Stimulated activated CD8-positive, alpha-beta memory T cell treated with anti-CD3 and anti-CD28 coated beads, Interleukin-7, amount 100 ng/mL, for 1 hour (primary cell): ENCODE measurements at regions not wholly inside any gene's neighbourhood (a gene's known extent, or its start where the extent isn't known, plus 50 kb on each side); places are given as distances from the start of the nearest gene placed in this dataset.
"Not testable (repeated sequence)": the region's sequence is repeated elsewhere in the genome, so short reads cannot be mapped to it uniquely, and the experiment has no call there.

ENCODE experiments used
- DNase-seq, 2 donors: peaks; one replicate each; pipeline ENCODE4 v3.0.0-alpha.2; 2020; ENCODE audit warnings: low read depth in 2 of 2

- no peak for DNase-seq
Measured at GRCh38 chr9:89935115-89935514, 330.3 kb downstream of the GADD45G start.

DNA sequence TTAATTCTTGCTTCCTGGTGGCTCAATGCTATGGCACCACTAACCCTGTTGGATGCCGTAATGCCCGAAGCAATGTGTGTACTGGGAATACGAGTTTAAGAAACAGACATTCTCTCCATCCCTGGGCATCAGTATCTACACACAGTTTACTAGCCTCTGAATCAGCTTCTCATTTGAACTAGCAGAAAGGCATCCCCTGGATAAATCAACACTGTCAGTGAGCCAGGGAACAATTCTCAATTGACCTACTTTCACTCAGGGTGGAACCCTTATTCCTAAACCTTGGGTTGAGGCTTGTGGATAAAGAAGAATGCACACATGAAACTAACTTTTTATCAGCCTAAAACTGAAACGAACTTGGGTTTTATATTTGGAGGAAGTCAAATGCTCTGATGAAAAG is 331.0 kb downstream of the GADD45G start:
- no peak for DNase-seq

DNA sequence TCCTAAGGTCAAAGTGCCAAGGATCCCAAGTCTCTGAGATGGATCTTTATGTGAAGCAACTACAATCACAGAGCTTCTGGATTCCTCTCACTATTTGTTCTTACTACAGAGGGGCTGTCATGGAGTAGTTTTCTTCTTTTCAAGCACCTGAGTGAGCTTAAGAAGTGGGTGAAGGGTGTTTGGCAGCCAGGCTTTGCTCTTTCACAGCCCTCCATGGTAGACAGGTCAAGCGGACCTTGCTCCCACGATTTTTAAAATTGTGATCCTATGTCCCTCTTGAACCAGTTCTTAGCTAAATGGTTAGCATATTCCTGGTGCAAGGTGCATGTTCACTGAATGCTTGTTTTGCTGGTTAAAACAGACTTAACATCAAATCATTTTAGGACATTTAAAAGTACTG is 332.2 kb downstream of the GADD45G start:
- DNase-seq: no peak

DNA sequence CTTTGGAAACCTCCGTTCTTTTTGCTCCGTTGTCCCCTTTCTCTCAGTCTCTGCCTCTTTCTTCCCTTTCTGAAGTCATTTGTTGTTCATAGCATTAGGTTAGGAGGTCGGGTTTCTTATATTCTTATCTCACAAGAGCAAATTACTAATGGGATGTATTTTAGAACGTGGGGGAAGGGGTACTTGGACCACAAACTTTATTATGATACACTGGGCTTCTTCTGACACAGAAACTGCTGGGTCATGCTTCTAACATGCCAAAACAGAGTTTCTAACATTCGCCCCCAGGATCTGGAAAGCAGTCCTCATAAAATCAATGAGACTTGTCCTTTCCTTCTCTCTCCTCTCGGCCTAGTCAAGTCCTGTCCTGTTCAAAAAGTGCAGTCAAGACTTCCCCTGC is 334.4 kb downstream of the GADD45G start:
- DNase-seq: no peak

DNA sequence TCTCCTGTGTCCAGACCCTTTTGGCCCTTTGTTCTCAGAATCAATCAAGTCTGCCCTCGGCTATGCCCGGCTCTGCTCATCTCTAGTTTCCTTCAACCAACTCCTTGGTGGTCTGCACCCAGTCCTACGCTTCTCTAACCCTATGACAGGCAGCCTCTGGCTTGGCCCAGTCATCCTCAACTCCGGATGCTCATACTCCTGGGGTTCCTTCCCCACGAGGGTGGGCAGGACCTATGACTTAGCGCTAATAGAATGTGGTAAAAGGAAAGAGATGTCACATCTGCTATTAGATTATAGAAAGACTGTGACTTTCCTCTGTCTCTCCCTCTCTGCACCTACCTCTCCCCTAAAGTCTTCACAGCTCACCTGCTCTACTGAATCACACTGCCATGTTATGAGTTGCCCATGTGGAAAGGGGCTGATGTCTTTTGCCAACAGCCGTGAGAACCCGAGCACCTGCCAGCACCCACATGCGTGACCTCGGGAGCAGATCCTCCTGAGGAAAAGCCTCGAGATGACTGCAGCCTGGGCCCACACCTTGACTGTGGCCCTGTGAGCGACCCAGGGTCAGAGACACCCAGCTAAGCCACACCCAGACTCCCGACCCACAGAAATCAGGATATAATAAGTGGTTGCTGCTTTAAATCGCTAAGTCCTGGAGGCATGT is 334.9 kb downstream of the GADD45G start:
- DNase-seq: no peak

DNA sequence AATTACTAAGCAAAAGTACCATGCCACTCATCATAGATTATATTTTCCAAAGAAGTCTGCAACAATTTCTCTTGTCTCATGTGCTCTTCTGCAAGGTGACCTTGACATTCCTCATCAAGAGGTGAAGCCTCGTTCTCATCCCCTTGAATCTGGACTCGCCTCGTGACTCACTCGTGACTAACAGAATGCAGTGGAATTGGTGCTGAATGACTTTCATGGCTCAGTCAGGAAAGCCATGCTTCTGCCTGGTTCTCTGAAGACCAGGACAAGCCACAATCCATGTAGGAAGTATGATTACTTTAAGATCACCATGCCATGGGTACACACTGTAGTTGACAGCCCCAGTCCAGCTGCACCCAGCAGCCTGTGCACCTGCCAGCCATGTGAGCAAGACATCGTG is 335.8 kb downstream of the GADD45G start:
- DNase-seq: no peak

DNA sequence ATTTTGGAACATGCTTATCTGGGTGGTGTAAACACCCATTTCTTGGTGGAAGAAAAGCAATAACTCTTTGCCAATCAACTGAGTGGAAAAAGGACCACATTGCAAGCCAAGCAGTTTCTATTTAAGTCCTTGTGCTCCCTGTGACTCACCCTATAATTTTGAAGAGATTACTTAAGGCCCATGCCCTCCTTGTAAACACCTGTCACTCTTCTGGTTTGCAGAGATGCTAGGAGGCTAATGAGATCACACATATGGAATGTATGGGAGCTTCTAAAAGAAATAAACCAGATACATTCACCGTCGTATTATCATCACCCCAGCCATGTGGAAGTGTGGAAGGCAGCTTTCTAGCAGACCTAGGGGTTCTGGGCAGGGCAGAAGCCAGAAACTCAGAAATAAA is 337.1 kb downstream of the GADD45G start:
- DNase-seq: no peak

- DNase-seq: no peak
Measured at GRCh38 chr9:89942643-89943042, 337.8 kb downstream of the GADD45G start.

GRCh38 chr9:89943309-89943708 is 338.5 kb downstream of the GADD45G start:
- DNase-seq: no peak

- DNase-seq: no peak
Measured at GRCh38 chr9:89943728-89944127, 338.9 kb downstream of the GADD45G start.

DNA sequence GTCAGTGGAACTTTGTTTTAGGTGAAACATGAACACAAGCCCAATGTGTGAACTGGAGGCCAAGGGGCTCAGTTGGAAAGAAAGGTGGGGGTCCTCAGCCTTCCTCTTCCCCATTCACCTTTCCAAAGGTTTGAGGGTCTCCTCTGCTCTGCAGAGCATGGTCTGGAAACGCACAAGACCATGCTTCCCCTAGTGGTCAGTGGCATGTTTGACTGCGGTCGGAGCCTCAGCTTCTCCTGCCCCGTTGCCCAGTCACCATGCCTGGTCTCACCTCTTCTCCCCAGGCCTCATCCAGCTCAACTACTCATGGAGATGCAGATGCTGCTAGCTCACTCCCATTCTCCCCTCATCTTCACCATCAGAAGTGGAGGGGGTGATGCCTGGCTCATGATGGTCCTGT is 340.3 kb downstream of the GADD45G start:
- no peak for DNase-seq

DNA sequence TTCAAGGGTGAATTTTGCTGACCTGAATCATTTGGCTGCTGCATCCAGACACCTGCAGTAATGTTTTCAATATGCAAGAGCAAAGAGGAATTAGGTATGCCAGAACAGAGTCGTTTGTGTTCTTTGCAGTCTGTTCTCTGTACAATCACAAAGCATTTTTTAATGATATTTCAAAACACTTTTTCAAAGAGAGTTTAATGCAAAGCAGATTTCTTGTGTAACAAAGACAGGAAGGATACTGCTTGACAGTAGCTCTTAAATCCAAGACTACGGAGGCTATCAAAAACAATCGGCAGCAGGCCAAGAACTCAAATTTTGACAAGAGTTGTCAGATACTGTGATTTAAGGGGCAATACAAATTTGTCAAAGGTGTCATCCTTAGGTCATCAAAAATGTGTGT is 341.9 kb downstream of the GADD45G start:
- DNase-seq: no peak

- no peak for DNase-seq
Measured at GRCh38 chr9:89949111-89949510, 344.3 kb downstream of the GADD45G start.

- DNase-seq: no peak
Measured at GRCh38 chr9:89951675-89952074, 346.9 kb downstream of the GADD45G start.

DNA sequence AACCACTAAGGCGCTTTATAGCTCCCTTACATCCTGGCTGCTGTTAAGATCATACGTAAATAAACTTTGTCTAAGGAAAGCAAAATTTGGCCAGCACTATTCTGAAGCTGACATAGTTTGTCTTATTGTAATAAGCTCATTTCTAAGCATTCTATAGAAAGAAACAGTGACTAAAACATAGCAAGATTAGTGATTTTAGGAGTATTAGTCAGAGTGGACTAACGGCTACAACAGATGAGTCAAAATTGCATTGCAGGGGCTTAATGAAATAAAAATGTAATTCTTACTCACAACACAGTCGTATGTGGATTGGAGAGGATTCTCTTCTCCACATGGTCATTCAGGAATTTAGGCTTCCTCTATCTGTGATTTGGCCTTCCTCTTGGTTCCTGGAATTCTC is 347.6 kb downstream of the GADD45G start:
- DNase-seq: no peak

DNA sequence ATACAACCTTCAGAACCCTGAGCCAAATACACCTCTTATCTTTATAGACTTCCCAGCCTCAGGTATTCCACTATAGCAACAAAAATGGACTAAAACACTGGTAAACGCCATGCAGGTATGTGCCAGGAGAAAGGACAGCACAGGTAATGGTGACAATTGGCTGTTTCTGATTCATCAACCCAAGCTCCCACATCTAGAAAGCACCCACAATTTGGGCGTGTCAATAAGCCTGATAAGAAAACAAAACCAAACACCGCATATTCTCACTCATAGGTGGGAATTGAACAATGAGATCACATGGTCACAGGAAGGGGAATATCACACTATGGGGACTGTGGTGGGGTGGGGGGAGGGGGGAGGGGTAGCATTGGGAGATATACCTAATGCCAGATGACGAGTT is 348.5 kb downstream of the GADD45G start:
- not testable (repeated sequence) for DNase-seq

GRCh38 chr9:89953824-89954615 is 349.2 kb downstream of the GADD45G start:
- DNase-seq: no peak

DNA sequence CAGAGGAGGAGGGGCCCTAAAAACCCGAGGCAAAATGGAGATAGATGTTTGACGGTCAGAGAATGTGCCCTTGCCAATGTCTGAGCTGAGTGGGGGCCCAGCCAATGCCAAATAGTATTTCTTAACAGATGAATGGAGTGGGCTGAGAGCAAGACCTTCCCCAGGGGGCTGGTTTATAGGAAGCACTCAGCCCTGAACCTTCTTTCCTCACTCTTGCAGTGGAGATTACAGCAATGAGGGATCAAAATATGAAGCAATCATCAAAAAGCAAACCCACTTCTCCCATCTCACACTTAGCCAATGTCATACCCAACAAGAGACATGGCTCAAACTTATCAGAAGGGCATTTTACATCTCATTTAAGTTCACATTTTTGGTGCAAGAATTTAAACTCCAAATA is 350.3 kb downstream of the GADD45G start:
- DNase-seq: no peak

GRCh38 chr9:89955626-89956025 is 350.8 kb downstream of the GADD45G start:
- no peak for DNase-seq

DNA sequence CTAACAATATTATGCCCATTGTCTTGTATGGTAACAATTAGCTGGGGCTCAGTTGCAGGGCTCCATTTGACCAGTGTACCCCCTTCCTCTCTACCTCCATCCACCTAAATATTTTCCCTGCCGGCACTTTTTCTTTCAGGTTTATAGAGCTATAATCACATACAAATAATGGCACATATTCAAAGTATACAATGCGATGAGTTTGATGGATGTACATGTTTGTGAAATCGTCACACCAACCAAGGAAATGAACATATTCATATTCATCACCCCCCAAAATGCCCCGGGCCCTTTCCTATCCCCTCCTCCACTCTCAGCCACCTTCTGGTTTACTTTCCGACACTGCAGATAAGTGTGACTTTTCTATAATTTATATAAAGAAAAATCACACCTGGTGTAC is 351.5 kb downstream of the GADD45G start:
- DNase-seq: no peak

DNA sequence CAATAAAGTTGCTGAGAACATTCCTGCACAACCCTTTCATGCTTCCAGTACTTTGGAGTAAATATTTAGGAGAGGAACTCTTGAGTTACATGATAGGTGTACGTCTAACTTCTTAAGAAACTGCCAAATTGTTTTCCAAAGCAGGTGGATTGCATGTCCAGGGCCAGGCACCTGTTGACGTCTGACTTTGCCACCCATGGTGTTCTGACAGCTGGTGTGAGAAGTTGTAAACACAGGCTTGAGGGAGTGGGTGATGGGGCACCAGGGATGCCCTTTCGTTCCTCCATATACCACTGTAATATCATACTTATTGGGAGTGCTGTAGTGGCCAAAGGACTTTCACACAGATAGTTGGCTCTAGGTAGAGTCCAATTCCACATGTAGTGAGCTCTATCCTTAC is 352.1 kb downstream of the GADD45G start:
- no peak for DNase-seq

DNA sequence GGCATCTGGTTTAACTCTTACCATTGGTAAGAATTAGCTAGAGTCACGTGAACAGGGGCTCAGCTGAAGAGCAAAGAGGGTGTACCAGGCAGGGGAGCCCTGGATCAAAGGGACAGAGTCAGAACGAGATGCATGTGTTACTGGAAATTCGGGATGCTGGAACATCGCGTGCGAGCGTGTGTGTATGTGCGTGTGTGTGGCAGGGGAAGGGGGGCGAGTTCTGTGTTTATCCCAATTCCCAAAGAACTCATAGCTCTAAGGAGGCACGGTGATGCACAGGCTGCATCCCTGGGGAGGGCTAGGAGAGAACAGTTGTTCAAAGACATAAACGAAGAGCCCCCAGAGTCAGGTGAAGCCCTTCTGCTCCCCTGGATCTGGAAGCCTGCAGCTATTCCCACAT is 353.3 kb downstream of the GADD45G start:
- no peak for DNase-seq

DNA sequence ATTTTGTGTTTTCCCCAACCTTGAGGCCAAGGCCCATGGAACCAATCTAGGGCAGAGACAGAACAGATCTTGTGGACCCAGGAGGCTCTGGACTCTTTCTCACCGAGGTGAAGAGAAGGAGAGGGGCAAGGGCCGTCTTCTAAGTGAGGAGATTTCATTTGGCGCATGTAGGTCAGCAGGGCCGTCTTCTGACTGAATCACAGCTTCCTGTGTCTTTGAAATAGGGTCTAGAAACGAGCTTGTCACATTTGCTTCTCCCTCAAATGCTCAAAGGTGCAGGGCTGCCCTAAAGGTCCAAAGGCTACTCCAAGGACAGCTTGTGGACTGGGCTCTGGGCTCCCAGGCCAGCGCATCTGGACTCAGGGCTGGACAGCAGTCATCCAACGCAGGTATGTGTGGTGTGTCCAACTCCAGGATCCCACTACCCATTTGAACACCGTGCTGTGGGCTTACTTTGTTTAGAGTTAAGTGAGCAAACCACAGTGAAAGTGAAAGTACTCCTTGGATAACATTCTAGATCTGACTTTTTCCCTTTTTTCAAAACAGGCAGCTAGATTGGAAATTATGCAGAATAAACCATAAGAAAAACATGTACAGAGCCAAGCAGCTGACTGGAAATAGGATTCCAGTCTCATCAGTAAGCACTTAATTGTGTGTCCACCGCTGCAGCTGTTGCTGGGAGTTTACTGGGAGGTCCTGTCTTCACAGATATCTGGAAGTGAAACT is 357.0 kb downstream of the GADD45G start:
- DNase-seq: no peak
